ENCODE measurements at regions not wholly inside any gene's neighbourhood (a gene's known extent, or its start where the extent isn't known, plus 50 kb on each side); places are given as distances from the start of the nearest gene placed in this dataset.

- no peak overlapping the region for H3K27ac Mint-ChIP-seq
- no peak overlapping the region for H3K18ac ChIP-seq (ENCODE audit: insufficient read length, low read depth, low read length)
- no peaks in the 10 kb centered on the region for H3K23me2 ChIP-seq (ENCODE audit: insufficient read length, low read depth, low read length, poor library complexity, severe bottlenecking)
- no peak overlapping the region for H3K27ac ChIP-seq (ENCODE audit: insufficient read length, low read depth, low read length)
- H2BK15ac ChIP-seq (ENCODE audit: low read depth, low read length): no peak overlapping the region
- H3K4ac ChIP-seq (ENCODE audit: low read depth, low read length): no peak overlapping the region
- H2BK12ac ChIP-seq (ENCODE audit: insufficient read length, low read depth, low read length): no peak overlapping the region
- no peak overlapping the region for H2AFZ ChIP-seq (ENCODE audit: low read length)
- H2BK5ac ChIP-seq (ENCODE audit: insufficient read length, low read length): no peak overlapping the region
- H3K9ac ChIP-seq (ENCODE audit: extremely low read depth, insufficient read length, low read length): no peak overlapping the region
- H4K8ac ChIP-seq (replicated peaks; ENCODE audit: insufficient read length, low read depth, low read length): no peak overlapping the region
- H3K79me2 ChIP-seq (ENCODE audit: insufficient read depth, low read length): no peaks in the 10 kb centered on the region
- H4K5ac ChIP-seq (ENCODE audit: insufficient read length, low read depth, low read length): no peak overlapping the region
- H4K91ac ChIP-seq (ENCODE audit: insufficient read length, low read depth, low read length): no peak overlapping the region
- no peak for DNase-seq
- no peaks in the 10 kb centered on the region for H3K36me3 Mint-ChIP-seq (ENCODE audit: insufficient read depth in 1 of 3, low read depth in 3 of 3)
- no peak overlapping the region for H3T11ph ChIP-seq (ENCODE audit: low read length)
- H3K56ac ChIP-seq (ENCODE audit: insufficient read length, low read depth, low read length): no peak overlapping the region
- H3K4me1 Mint-ChIP-seq: peaks cover 3 to 5% of the 10 kb centered on the region in 2 experiments
- H2AK5ac ChIP-seq (ENCODE audit: insufficient read length, low read length): no peak overlapping the region
- H3K79me1 ChIP-seq (ENCODE audit: insufficient read depth, low read depth, low read length, poor library complexity, severe bottlenecking): no peaks in the 10 kb centered on the region
- no peaks in the 10 kb centered on the region for H3K9me3 Mint-ChIP-seq
- H3K27me3 Mint-ChIP-seq (ENCODE audit: low read depth): no peaks in the 10 kb centered on the region
- no peaks in the 10 kb centered on the region for H3K4me1 ChIP-seq (ENCODE audit: insufficient read depth, low read length)
- H3K14ac ChIP-seq (ENCODE audit: insufficient read depth, low read length): no peak overlapping the region
- no peaks in the 10 kb centered on the region for H4K20me1 ChIP-seq (ENCODE audit: control insufficient read depth, insufficient read depth, insufficient read length)
- no peak for TF ChIP-seq CTCF (conservative IDR thresholded peaks at IDR 0.05)
- no peaks in the 10 kb centered on the region for H3K27me3 ChIP-seq (ENCODE audit: insufficient read depth, low read length)
- WGBS (ENCODE audit: extremely low coverage, insufficient read length, low lambda C conversion rate): no CpG with 5 or more reads among the region's 6 CpGs
- H2BK20ac ChIP-seq (ENCODE audit: low read depth, low read length, poor library complexity, severe bottlenecking): no peak overlapping the region
- no peak overlapping the region; a peak in 1 of 5 replicates for H3K4me3 Mint-ChIP-seq
- H2BK120ac ChIP-seq (ENCODE audit: low read depth, low read length, poor library complexity, severe bottlenecking): no peak overlapping the region
- H3K4me2 ChIP-seq (ENCODE audit: insufficient read depth, insufficient read length, low read length): no peak overlapping the region
- no peaks in the 10 kb centered on the region for H3K9me3 ChIP-seq (ENCODE audit: control insufficient read depth, low read depth, low read length)
- H3K23ac ChIP-seq (ENCODE audit: insufficient read length, low read depth, low read length): no peak overlapping the region
Observed at GRCh38 chr9:3125602-3126405, 281.9 kb upstream of the PUM3 start.
